ENCODE measurements at regions not wholly inside any gene's neighbourhood (a gene's known extent, or its start where the extent isn't known, plus 50 kb on each side); places are given as distances from the start of the nearest gene placed in this dataset.
"Not testable (repeated sequence)": the region's sequence is repeated elsewhere in the genome, so short reads cannot be mapped to it uniquely, and the experiment has no call there.

- DNase-seq (ENCODE audit: low read depth): no peak
Measured at GRCh38 chr4:60326735-60327134, 873.4 kb upstream of the ADGRL3 start.

GRCh38 chr4:60327651-60328050 is 872.5 kb upstream of the ADGRL3 start:
- no peak for DNase-seq (ENCODE audit: low read depth)

- DNase-seq (ENCODE audit: low read depth): no peak
Measured at GRCh38 chr4:60344908-60345307, 855.2 kb upstream of the ADGRL3 start.

GRCh38 chr4:60345392-60345791 is 854.7 kb upstream of the ADGRL3 start:
- DNase-seq (ENCODE audit: low read depth): no peak

GRCh38 chr4:60359746-60360367 is 840.3 kb upstream of the ADGRL3 start:
- DNase-seq (ENCODE audit: low read depth): no peak

- DNase-seq (ENCODE audit: low read depth): no peak
Measured at GRCh38 chr4:60365176-60365575, 835.0 kb upstream of the ADGRL3 start.

GRCh38 chr4:60366661-60367060 is 833.5 kb upstream of the ADGRL3 start:
- no peak for DNase-seq (ENCODE audit: low read depth)

GRCh38 chr4:60368986-60369385 is 831.1 kb upstream of the ADGRL3 start:
- no peak for DNase-seq (ENCODE audit: low read depth)

GRCh38 chr4:60378010-60378409 is 822.1 kb upstream of the ADGRL3 start:
- no peak for DNase-seq (ENCODE audit: low read depth)

GRCh38 chr4:60384516-60384915 is 815.6 kb upstream of the ADGRL3 start:
- DNase-seq (ENCODE audit: low read depth): no peak

GRCh38 chr4:60389633-60390032 is 810.5 kb upstream of the ADGRL3 start:
- DNase-seq (ENCODE audit: low read depth): no peak

GRCh38 chr4:60396341-60397049 is 803.6 kb upstream of the ADGRL3 start:
- DNase-seq (ENCODE audit: low read depth): peak; percentile 5

GRCh38 chr4:60400593-60400992 is 799.5 kb upstream of the ADGRL3 start:
- no peak for DNase-seq (ENCODE audit: low read depth)

- DNase-seq (ENCODE audit: low read depth): no peak
Measured at GRCh38 chr4:60404027-60404426, 796.1 kb upstream of the ADGRL3 start.

GRCh38 chr4:60422439-60422838 is 777.7 kb upstream of the ADGRL3 start:
- DNase-seq (ENCODE audit: low read depth): no peak

- DNase-seq (ENCODE audit: low read depth): not testable (repeated sequence)
Measured at GRCh38 chr4:60423573-60424184, 776.4 kb upstream of the ADGRL3 start.

- no peak for DNase-seq (ENCODE audit: low read depth)
Measured at GRCh38 chr4:60432911-60433310, 767.2 kb upstream of the ADGRL3 start.

GRCh38 chr4:60443068-60443467 is 757.1 kb upstream of the ADGRL3 start:
- no peak for DNase-seq (ENCODE audit: low read depth)

GRCh38 chr4:60443796-60444195 is 756.3 kb upstream of the ADGRL3 start:
- no peak for DNase-seq (ENCODE audit: low read depth)

- DNase-seq (ENCODE audit: low read depth): no peak
Measured at GRCh38 chr4:60450054-60450453, 750.1 kb upstream of the ADGRL3 start.

GRCh38 chr4:60452266-60452665 is 747.9 kb upstream of the ADGRL3 start:
- DNase-seq (ENCODE audit: low read depth): no peak

- DNase-seq (ENCODE audit: low read depth): no peak
Measured at GRCh38 chr4:60455380-60455779, 744.7 kb upstream of the ADGRL3 start.

GRCh38 chr4:60461551-60461950 is 738.6 kb upstream of the ADGRL3 start:
- no peak for DNase-seq (ENCODE audit: low read depth)

Measured in Daoy (cell line).